ENCODE measurements at regions not wholly inside any gene's neighbourhood (a gene's known extent, or its start where the extent isn't known, plus 50 kb on each side); places are given as distances from the start of the nearest gene placed in this dataset.
A peak's percentile ranks its signal among the peaks of the same experiment; 100 is the strongest.

DNA sequence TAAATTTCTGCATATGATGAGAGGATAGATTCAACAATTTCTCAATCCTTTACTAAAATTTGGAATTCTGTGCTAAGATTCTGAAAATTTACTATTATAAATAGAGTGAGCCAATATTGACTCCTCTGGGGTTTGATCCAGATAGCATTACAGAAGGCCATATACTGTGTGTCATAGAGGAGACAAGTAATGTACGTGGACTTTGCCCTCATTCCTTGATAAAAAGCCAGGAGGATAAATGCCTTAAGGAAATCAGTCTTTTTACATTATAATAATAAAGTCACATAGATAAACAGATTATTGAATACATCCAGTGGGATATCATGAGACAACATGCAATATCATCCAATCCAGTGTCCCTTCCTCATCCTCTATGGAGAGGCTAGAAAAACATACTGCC is 188.0 kb upstream of the HDX start:
- no peak overlapping the region for H3K27ac ChIP-seq (ENCODE audit: low read depth, low read length)
- no peaks in the 10 kb centered on the region for H3K27me3 Mint-ChIP-seq (ENCODE audit: low read depth, unreplicated experiment)
- H3K27ac Mint-ChIP-seq (ENCODE audit: unreplicated experiment), result no peak overlapping the region
- H3K4me1 ChIP-seq (ENCODE audit: insufficient read depth, low read length), result no peaks in the 10 kb centered on the region
- no peaks in the 10 kb centered on the region for H3K36me3 Mint-ChIP-seq (ENCODE audit: low read depth, unreplicated experiment)
- no peaks in the 10 kb centered on the region for H3K9me3 ChIP-seq (ENCODE audit: insufficient read depth, low read depth, low read length)
- no peaks in the 10 kb centered on the region for H3K36me3 ChIP-seq (ENCODE audit: insufficient read depth, low read length)
- FAIRE-seq, result peak; percentile 20
- H4K20me1 ChIP-seq (ENCODE audit: insufficient read depth, low read length), result no peaks in the 10 kb centered on the region
- H3K9ac ChIP-seq (ENCODE audit: low read length), result no peak overlapping the region
- H2AFZ ChIP-seq (ENCODE audit: low read depth, low read length), result no peak overlapping the region
- no peak overlapping the region for H3K4me3 Mint-ChIP-seq (ENCODE audit: unreplicated experiment)
- no peaks in the 10 kb centered on the region for H3K4me1 Mint-ChIP-seq (ENCODE audit: low read depth, unreplicated experiment)
- H3K79me2 ChIP-seq (ENCODE audit: insufficient read depth, low read length), result no peaks in the 10 kb centered on the region
- no peaks in the 10 kb centered on the region for H3K9me3 Mint-ChIP-seq (ENCODE audit: unreplicated experiment)
- H3K4me3 ChIP-seq (ENCODE audit: insufficient read depth, low read depth, low read length), result no peak overlapping the region
- TF ChIP-seq, protein P1, sequence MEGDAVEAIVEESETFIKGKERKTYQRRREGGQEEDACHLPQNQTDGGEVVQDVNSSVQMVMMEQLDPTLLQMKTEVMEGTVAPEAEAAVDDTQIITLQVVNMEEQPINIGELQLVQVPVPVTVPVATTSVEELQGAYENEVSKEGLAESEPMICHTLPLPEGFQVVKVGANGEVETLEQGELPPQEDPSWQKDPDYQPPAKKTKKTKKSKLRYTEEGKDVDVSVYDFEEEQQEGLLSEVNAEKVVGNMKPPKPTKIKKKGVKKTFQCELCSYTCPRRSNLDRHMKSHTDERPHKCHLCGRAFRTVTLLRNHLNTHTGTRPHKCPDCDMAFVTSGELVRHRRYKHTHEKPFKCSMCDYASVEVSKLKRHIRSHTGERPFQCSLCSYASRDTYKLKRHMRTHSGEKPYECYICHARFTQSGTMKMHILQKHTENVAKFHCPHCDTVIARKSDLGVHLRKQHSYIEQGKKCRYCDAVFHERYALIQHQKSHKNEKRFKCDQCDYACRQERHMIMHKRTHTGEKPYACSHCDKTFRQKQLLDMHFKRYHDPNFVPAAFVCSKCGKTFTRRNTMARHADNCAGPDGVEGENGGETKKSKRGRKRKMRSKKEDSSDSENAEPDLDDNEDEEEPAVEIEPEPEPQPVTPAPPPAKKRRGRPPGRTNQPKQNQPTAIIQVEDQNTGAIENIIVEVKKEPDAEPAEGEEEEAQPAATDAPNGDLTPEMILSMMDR (IDR thresholded peaks at IDR 0.05; ENCODE audit: insufficient read depth, low read depth, low read length), result no peak
- no peak for TF ChIP-seq EZH2 (IDR thresholded peaks at IDR 0.05; ENCODE audit: insufficient read depth, low read length)
- no peak overlapping the region for H3K4me2 ChIP-seq (ENCODE audit: low read length)
- H3K27me3 ChIP-seq (ENCODE audit: insufficient read depth, low read length), result no peaks in the 10 kb centered on the region
- DNase-seq (ENCODE audit: low read depth), result no peak

- no peaks in the 10 kb centered on the region for H3K4me1 ChIP-seq (ENCODE audit: insufficient read depth, low read length)
- no peaks in the 10 kb centered on the region for H3K27me3 Mint-ChIP-seq (ENCODE audit: low read depth, unreplicated experiment)
- no peak overlapping the region for H3K4me2 ChIP-seq (ENCODE audit: low read length)
- no peak overlapping the region for H2AFZ ChIP-seq (ENCODE audit: low read depth, low read length)
- no peak for TF ChIP-seq EZH2 (IDR thresholded peaks at IDR 0.05; ENCODE audit: insufficient read depth, low read length)
- TF ChIP-seq, protein P1 (IDR thresholded peaks at IDR 0.05; ENCODE audit: insufficient read depth, low read depth, low read length), result no peak
- no peaks in the 10 kb centered on the region for H3K36me3 ChIP-seq (ENCODE audit: insufficient read depth, low read length)
- no peak overlapping the region for H3K27ac Mint-ChIP-seq (ENCODE audit: unreplicated experiment)
- FAIRE-seq (no peak), DNase-seq (ENCODE audit: low read depth) (no peak)
- no peak overlapping the region for H3K4me3 Mint-ChIP-seq (ENCODE audit: unreplicated experiment)
- H3K36me3 Mint-ChIP-seq (ENCODE audit: low read depth, unreplicated experiment), result no peaks in the 10 kb centered on the region
- no peaks in the 10 kb centered on the region for H3K4me1 Mint-ChIP-seq (ENCODE audit: low read depth, unreplicated experiment)
- H3K9me3 Mint-ChIP-seq (ENCODE audit: unreplicated experiment), result no peaks in the 10 kb centered on the region
- H4K20me1 ChIP-seq (ENCODE audit: insufficient read depth, low read length), result no peaks in the 10 kb centered on the region
- H3K9me3 ChIP-seq (ENCODE audit: insufficient read depth, low read depth, low read length), result no peaks in the 10 kb centered on the region
- no peak overlapping the region for H3K9ac ChIP-seq (ENCODE audit: low read length)
- no peak overlapping the region for H3K4me3 ChIP-seq (ENCODE audit: insufficient read depth, low read depth, low read length)
- H3K27ac ChIP-seq (ENCODE audit: low read depth, low read length), result no peak overlapping the region
- H3K27me3 ChIP-seq (ENCODE audit: insufficient read depth, low read length), result no peaks in the 10 kb centered on the region
- no peaks in the 10 kb centered on the region for H3K79me2 ChIP-seq (ENCODE audit: insufficient read depth, low read length)
These were observed 207.7 kb upstream of the HDX start for GRCh38 chrX:84709987-84710386.

DNA sequence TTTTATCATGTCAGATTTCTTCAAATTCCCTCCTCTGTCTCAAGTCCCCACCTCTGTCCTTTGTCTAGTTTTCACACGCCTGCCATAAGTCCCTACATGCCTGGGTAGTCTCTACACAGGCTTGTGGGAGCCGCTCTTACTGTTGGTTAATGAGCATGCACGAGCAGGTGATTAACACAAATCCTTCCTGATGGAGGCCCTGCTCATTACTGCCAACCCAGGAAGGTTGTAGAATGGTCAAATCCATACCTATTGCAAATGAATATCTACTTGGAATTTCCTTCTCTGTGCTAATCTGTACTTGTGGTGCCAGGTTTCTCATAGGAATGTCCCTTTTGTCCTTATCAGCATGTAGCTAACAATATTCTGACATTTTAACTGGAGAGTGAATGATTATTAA is 208.4 kb upstream of the HDX start:
- Histone ChIP-seq H3K27me3 (ENCODE audit: insufficient read depth, low read length) (no peaks in the 10 kb centered on the region), H3K4me1 (ENCODE audit: insufficient read depth, low read length) (no peaks in the 10 kb centered on the region), H3K27ac (ENCODE audit: low read depth, low read length) (no peak overlapping the region), H3K4me2 (ENCODE audit: low read length) (no peak overlapping the region), H4K20me1 (ENCODE audit: insufficient read depth, low read length) (no peaks in the 10 kb centered on the region), H3K9ac (ENCODE audit: low read length) (no peak overlapping the region), H2AFZ (ENCODE audit: low read depth, low read length) (no peak overlapping the region), H3K4me3 (ENCODE audit: insufficient read depth, low read depth, low read length) (no peak overlapping the region), H3K79me2 (ENCODE audit: insufficient read depth, low read length) (no peaks in the 10 kb centered on the region), H3K36me3 (ENCODE audit: insufficient read depth, low read length) (no peaks in the 10 kb centered on the region), H3K9me3 (ENCODE audit: insufficient read depth, low read depth, low read length) (no peaks in the 10 kb centered on the region)
- Mint-ChIP-seq H3K27ac (ENCODE audit: unreplicated experiment) (no peak overlapping the region), H3K27me3 (ENCODE audit: low read depth, unreplicated experiment) (no peaks in the 10 kb centered on the region), H3K4me3 (ENCODE audit: unreplicated experiment) (no peak overlapping the region), H3K9me3 (ENCODE audit: unreplicated experiment) (no peaks in the 10 kb centered on the region), H3K36me3 (ENCODE audit: low read depth, unreplicated experiment) (no peaks in the 10 kb centered on the region), H3K4me1 (ENCODE audit: low read depth, unreplicated experiment) (no peaks in the 10 kb centered on the region)
- TF ChIP-seq EZH2 (IDR thresholded peaks at IDR 0.05; ENCODE audit: insufficient read depth, low read length), result no peak
- TF ChIP-seq, protein P1 (IDR thresholded peaks at IDR 0.05; ENCODE audit: insufficient read depth, low read depth, low read length), result no peak
- no peak for DNase-seq (ENCODE audit: low read depth)
- no peak for FAIRE-seq

All from astrocyte (in vitro differentiated cells and primary cell).